GM21825 (cell line): ENCODE measurements at regions not wholly inside any gene's neighbourhood (a gene's known extent, or its start where the extent isn't known, plus 50 kb on each side); places are given as distances from the start of the nearest gene placed in this dataset.

ENCODE experiments used
- ATAC-seq: cut with Tn5 transposase; IDR thresholded peaks from one replicate; pipeline ENCODE4 v1.9.1; 2021; ENCODE audit warnings: mild to moderate bottlenecking, moderate library complexity; ENCODE audit not compliant: unreplicated experiment

DNA sequence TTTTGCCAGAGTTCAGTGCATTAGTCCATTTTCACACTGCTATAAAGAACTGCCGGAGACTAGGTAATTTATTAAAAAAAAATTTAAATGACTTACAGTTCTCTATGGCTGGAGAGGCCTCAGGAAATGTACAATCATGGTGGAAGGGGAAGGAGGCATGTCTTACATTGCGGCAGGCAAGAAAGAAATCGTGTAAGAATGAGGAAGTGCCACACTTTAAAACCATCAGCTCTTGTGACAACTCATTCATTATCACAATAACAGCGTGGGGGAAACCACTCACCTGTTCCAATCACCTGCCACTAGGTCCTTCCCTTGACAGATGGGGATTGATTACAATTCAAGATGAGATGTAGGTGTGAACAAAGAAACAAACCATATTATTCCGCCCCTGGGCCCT lies 1361.4 kb downstream of the NSUN3 start:
- no peak for ATAC-seq

- ATAC-seq = no peak
These were observed 1371.6 kb downstream of the NSUN3 start for GRCh38 chr3:95434491-95434890.

DNA sequence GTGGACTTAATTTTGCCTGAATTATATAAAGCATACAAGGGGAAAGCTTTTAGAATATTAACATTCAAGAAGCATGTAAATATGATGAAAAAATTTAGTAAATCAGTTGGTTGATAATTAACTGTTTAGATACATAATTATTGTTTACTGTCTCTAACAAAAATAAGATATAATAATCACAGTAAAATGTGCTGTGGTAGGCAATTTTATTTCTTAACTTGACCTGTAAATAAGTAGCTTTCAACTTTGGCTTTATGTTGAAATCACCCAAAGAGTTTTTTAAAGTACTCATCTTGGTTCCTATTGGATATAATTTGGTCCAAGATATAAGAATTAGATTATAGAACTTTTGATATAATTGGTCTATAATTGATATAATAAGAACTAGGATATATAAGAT lies 1374.5 kb downstream of the NSUN3 start:
- ATAC-seq = no peak

DNA sequence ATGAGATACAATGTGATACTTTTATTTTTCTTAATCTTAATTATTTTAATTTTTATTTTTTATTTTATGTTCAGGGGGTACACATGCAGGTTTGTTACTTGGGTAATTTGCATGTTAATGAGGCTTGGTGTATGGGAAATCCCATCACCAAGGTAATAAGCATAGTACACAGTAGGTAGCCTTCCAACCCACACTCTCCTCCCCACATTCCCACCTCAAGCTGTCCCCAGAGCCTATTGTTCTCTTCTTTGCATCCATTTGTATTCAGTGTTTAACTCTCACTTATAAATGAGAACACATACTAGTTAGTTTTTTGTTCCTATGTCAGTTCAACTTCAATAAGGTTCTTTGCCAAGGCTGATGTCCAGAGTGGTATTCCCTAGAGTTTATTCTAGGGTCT lies 1375.4 kb downstream of the NSUN3 start:
- ATAC-seq = no peak

DNA sequence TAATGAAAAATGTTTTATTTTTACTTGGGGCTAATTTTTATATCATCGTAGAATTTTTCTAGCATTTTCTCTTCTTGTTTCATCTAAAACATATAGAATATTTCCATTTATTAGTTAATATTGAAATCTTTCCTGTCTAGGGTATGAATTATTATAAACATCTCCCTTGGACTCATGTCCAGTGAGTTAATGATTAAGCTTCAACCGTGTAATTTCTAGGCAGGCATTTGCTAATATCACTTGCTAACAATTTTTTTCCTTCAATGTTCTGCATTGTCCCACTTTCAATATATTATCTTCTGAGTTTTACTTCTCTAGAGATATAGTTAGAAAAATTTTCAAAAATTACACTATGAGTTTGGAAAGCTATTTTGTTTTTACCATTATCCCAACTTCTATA lies 1371.6 kb upstream of the EPHA6 start:
- no peak for ATAC-seq

DNA sequence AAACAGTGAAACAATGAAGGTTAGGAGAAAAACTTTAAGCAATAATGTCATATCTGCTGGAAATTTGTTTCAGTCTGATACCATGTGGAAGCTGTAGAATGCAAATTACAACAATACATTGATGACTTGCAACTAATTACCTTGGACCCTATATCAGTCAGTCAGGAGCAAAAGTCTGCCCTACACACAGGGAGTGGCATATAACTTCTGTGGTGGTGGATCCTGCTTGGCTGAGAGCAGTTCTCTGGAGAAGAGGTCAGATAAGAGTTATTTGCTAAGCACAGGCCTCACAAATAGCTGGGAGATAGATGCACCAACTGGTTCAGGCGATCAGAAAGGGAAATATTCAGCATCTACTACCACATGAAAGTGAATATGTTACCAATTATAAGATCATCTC lies 1364.6 kb upstream of the EPHA6 start:
- ATAC-seq = no peak

GRCh38 chr3:95453242-95453641 lies 1361.2 kb upstream of the EPHA6 start:
- ATAC-seq = no peak

DNA sequence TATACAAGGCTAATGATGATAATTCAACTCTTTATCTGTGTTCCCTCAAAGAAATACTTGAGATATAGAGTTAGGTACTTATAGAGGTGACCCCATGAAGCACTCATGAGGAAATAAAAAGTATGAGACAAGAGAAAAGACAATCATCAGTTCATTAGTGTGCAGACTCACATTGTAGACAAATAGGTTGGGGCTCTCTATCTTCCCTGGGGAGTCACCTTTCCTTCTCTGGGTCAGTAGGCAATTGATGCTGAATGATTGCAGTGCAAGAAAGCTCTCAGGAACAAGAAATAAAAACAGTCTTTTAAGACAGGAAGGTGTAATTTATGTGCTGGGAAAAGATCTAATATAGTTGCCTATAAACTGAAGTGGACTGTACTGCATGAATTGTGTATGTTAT lies 1357.6 kb upstream of the EPHA6 start:
- ATAC-seq = no peak

DNA sequence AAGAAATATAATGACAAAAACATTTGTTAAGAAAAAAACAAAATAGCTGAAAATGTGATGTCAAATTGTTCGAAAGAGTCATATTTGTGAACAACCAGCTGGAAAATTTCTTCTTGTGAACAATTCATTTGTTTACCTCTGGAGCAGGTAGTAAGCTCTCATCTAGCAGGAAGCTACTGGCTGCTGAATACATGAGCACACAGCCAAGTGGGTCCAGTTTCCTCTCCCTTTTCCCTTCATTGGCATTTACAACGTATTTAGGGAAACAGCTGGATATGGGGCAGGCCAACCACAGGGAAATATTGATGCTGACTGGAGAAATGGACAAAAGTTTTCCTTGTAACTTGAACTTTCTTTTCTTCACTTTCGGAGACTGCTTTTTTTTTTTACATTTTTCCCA lies 1354.7 kb upstream of the EPHA6 start:
- no peak for ATAC-seq

DNA sequence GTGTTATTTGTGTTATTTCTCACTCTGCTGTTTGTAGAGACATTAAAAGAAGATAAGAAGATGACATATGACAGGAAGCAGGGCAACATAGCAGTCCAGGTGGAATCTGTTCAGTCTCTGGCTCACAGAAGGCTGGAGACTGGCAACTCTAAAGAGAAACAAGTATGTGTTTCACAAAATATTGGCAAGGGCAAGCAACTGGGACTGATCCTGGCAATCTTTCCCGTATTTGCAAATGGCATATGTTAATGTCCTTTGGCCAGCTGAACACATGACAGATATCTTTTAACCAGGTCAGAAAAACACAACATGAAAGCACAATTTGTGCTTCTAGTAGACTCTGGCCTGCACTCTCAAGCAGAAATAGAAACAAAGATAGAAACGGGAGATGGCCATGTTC lies 1354.1 kb upstream of the EPHA6 start:
- no peak for ATAC-seq

DNA sequence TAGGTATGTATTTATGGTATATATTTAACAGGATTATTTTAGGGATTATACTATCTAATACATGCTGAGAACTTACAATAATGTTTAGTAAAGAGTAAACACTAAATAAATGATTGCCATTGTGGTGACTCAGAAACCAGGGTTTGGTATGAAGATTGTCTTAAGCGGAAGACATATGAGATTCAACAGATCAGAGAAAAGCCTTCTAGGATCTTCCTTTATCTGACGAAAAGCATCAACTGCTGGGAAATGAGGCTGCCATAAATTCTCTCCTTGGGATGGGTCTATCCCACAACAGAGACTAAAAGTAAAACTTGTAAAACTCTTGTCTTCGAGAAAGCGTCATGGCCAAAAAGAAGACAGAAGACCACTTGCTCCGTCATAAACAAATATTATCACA lies 1352.2 kb upstream of the EPHA6 start:
- no peak for ATAC-seq

GRCh38 chr3:95464346-95464745 lies 1350.0 kb upstream of the EPHA6 start:
- ATAC-seq = no peak

- ATAC-seq = no peak
These were observed 1346.1 kb upstream of the EPHA6 start for GRCh38 chr3:95468331-95468730.

- no peak for ATAC-seq
These were observed 1340.1 kb upstream of the EPHA6 start for GRCh38 chr3:95474338-95474737.

- no peak for ATAC-seq
These were observed 1337.9 kb upstream of the EPHA6 start for GRCh38 chr3:95476534-95476933.

GRCh38 chr3:95506174-95506573 lies 1308.2 kb upstream of the EPHA6 start:
- ATAC-seq = no peak

DNA sequence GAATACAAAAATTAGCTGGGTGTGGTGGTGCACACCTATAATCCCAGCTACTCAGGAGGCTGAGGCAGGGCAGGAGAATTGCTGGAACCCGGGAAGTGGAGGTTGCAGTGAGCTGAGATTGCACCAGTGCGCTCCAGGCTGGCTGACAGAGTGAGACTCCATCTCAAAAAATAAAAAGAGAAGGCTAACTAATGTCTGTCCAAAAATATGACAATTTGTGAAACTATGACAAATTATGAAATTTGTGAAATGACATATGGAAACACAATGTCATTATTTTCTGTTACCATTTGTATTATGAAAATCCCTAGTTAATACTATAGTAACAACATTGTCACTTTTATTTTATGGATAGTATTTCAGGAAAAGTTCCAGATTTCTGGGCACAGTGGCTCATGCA lies 1306.3 kb upstream of the EPHA6 start:
- no peak for ATAC-seq

GRCh38 chr3:95511828-95512227 lies 1302.6 kb upstream of the EPHA6 start:
- no peak for ATAC-seq

- ATAC-seq = no peak
These were observed 1300.1 kb upstream of the EPHA6 start for GRCh38 chr3:95514260-95514659.

- no peak for ATAC-seq
These were observed 1293.0 kb upstream of the EPHA6 start for GRCh38 chr3:95521396-95521795.

DNA sequence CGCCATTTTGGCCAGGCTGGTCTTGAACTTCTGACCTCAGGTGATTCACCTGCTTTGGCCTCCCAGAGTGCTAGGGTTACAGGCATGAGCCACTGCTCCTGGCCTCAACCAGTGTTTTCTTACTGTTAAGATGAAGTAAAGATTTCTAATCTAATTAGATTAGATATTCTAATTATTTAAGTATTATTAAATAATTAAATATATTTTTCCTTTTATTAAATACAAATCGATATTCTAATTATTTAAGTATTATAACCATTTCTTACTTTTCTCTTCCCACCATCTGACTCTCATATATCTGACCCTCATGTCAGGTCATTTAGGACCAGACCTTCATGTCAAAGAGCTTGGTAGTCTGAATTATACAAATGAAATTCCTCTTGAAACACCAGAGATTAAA lies 1291.9 kb upstream of the EPHA6 start:
- ATAC-seq = no peak

- no peak for ATAC-seq
These were observed 1274.4 kb upstream of the EPHA6 start for GRCh38 chr3:95539950-95540483.

DNA sequence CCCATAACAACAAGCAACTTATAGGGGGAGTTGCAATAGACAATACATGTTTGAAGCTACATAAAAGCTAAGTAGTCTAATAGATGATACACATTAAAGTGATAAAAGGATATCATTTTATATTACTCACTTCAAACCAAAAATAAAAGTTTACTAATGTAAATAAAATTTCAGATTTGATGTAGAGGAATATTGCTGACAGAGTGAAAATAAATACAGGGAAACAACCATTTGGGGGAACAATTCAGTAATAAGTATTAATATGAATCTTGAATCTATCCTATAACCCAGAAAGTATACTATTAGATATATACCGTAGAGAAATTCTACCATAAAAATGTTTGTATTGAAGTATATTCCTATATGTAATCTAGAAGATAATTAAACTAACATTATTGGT lies 1248.9 kb upstream of the EPHA6 start:
- no peak for ATAC-seq

DNA sequence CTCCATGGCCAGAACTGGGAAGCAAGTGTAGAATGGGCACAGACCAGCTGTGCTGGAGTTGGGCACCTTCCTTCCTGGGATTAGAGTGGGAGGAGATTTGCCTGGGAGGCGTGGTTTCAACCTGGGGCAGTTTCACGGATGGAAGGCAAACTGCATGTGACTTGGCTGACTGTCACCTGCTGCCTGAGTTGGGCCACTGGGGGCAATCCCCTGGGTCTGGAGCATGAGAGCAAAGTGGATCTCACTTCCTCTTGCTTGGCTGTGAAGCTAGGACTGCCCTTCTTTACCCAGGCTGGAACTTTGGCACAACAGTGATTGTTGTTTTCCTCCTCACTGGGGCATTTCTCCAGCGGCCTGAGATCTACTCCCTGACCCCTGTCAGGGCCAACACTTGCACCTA lies 1247.0 kb upstream of the EPHA6 start:
- no peak for ATAC-seq
